ENCODE measurements at regions not wholly inside any gene's neighbourhood (a gene's known extent, or its start where the extent isn't known, plus 50 kb on each side); places are given as distances from the start of the nearest gene placed in this dataset.

GRCh38 chr20:1833216-1833615 lies 62.0 kb upstream of the SIRPA start:
- no peak overlapping the region for H3K4me3 ChIP-seq (ENCODE audit: low read length)
- H3K4me3 Mint-ChIP-seq, result no peak overlapping the region
- H3K4me1 Mint-ChIP-seq, result no peaks in the 10 kb centered on the region
- H3K36me3 ChIP-seq (ENCODE audit: control insufficient read depth, insufficient read depth, low read length), result no peaks in the 10 kb centered on the region
- H3K9me3 ChIP-seq (ENCODE audit: control insufficient read depth, insufficient read depth, low read length), result no peaks in the 10 kb centered on the region
- 92% methylated on average over 4 of the region's 4 CpGs for WGBS (ENCODE audit: insufficient coverage)
- no peak overlapping the region for H3K27ac Mint-ChIP-seq
- no peak for TF ChIP-seq CTCF (IDR thresholded peaks at IDR 0.05)
- no peaks in the 10 kb centered on the region for H3K36me3 Mint-ChIP-seq
- intact Hi-C loops (cut with micrococcal nuclease), result no loop called here
- DNase-seq, result no peak
- ATAC-seq, result no peak
- H3K9me3 Mint-ChIP-seq, result no peaks in the 10 kb centered on the region
- H3K27me3 Mint-ChIP-seq (ENCODE audit: low read depth in 2 of 2), result peaks cover 0 to 4% of the 10 kb centered on the region in 2 donors
- H3K27ac ChIP-seq (ENCODE audit: low read length), result no peak overlapping the region
- no peaks in the 10 kb centered on the region for H3K27me3 ChIP-seq (ENCODE audit: control insufficient read depth, insufficient read depth, low read length)
- peaks cover 7% of the 10 kb centered on the region for H3K4me1 ChIP-seq (ENCODE audit: control insufficient read depth, insufficient read depth, low read length)

GRCh38 chr20:1832634-1833033 lies 62.6 kb upstream of the SIRPA start:
- Mint-ChIP-seq H3K4me1 (no peaks in the 10 kb centered on the region), H3K27ac (no peak overlapping the region), H3K9me3 (no peaks in the 10 kb centered on the region), H3K36me3 (no peaks in the 10 kb centered on the region), H3K4me3 (no peak overlapping the region), H3K27me3 (ENCODE audit: low read depth in 2 of 2) (peaks cover 0 to 4% of the 10 kb centered on the region in 2 donors)
- 85% methylated on average over 13 of the region's 13 CpGs for WGBS (ENCODE audit: insufficient coverage)
- no peaks in the 10 kb centered on the region for H3K27me3 ChIP-seq (ENCODE audit: control insufficient read depth, insufficient read depth, low read length)
- intact Hi-C loops (cut with micrococcal nuclease), result no loop called here
- no peak overlapping the region for H3K4me3 ChIP-seq (ENCODE audit: low read length)
- no peaks in the 10 kb centered on the region for H3K9me3 ChIP-seq (ENCODE audit: control insufficient read depth, insufficient read depth, low read length)
- TF ChIP-seq CTCF (IDR thresholded peaks at IDR 0.05), result no peak
- no peak for DNase-seq
- H3K4me1 ChIP-seq (ENCODE audit: control insufficient read depth, insufficient read depth, low read length), result peaks cover 7% of the 10 kb centered on the region
- H3K36me3 ChIP-seq (ENCODE audit: control insufficient read depth, insufficient read depth, low read length), result no peaks in the 10 kb centered on the region
- ATAC-seq, result no peak
- H3K27ac ChIP-seq (ENCODE audit: low read length), result no peak overlapping the region

GRCh38 chr20:1831606-1832005 lies 63.6 kb upstream of the SIRPA start:
- H3K4me3 ChIP-seq (ENCODE audit: low read length), result no peak overlapping the region
- H3K36me3 ChIP-seq (ENCODE audit: control insufficient read depth, insufficient read depth, low read length), result no peaks in the 10 kb centered on the region
- Mint-ChIP-seq H3K4me3 (no peak overlapping the region), H3K4me1 (no peaks in the 10 kb centered on the region), H3K36me3 (no peaks in the 10 kb centered on the region), H3K27ac (no peak overlapping the region), H3K9me3 (no peaks in the 10 kb centered on the region), H3K27me3 (ENCODE audit: low read depth in 2 of 2) (peaks cover 0 to under 1% of the 10 kb centered on the region in 2 donors)
- no peak for TF ChIP-seq CTCF (IDR thresholded peaks at IDR 0.05)
- H3K4me1 ChIP-seq (ENCODE audit: control insufficient read depth, insufficient read depth, low read length), result peaks cover 7% of the 10 kb centered on the region
- no peak overlapping the region for H3K27ac ChIP-seq (ENCODE audit: low read length)
- DNase-seq, result no peak
- intact Hi-C loops (cut with micrococcal nuclease), result no loop called here
- 66% methylated on average over 8 of the region's 8 CpGs for WGBS (ENCODE audit: insufficient coverage)
- no peak for ATAC-seq
- no peaks in the 10 kb centered on the region for H3K9me3 ChIP-seq (ENCODE audit: control insufficient read depth, insufficient read depth, low read length)
- H3K27me3 ChIP-seq (ENCODE audit: control insufficient read depth, insufficient read depth, low read length), result no peaks in the 10 kb centered on the region

DNA sequence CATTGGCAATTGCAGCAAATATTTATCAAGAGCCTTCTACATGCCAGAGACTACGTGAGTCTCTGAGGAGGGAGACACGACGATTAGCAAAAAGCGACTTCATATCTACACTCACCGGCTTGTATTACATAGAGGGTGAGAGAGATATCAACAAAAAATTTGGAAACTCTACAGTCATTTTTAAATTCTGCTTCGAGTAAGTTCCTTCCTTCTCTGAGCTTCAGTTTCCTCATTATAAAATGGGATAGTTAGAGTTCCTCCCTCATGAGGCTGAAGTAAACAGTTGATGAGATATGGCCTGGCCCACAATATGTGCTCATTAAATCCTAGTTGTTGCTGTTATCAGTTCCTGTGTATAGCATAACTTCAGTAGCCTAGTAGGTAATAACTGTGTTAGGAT lies 64.1 kb upstream of the SIRPA start:
- H3K36me3 ChIP-seq (ENCODE audit: control insufficient read depth, insufficient read depth, low read length), result no peaks in the 10 kb centered on the region
- DNase-seq (no peak), ATAC-seq (no peak)
- no peak overlapping the region for H3K4me3 ChIP-seq (ENCODE audit: low read length)
- TF ChIP-seq CTCF (IDR thresholded peaks at IDR 0.05), result no peak
- Mint-ChIP-seq H3K4me3 (no peak overlapping the region), H3K27ac (no peak overlapping the region), H3K4me1 (no peaks in the 10 kb centered on the region), H3K27me3 (ENCODE audit: low read depth in 2 of 2) (no peaks in the 10 kb centered on the region), H3K36me3 (no peaks in the 10 kb centered on the region), H3K9me3 (no peaks in the 10 kb centered on the region)
- no CpG with 5 or more reads among the region's 6 CpGs for WGBS (ENCODE audit: insufficient coverage)
- no peaks in the 10 kb centered on the region for H3K27me3 ChIP-seq (ENCODE audit: control insufficient read depth, insufficient read depth, low read length)
- peaks cover 7% of the 10 kb centered on the region for H3K4me1 ChIP-seq (ENCODE audit: control insufficient read depth, insufficient read depth, low read length)
- H3K27ac ChIP-seq (ENCODE audit: low read length), result no peak overlapping the region
- intact Hi-C loops (cut with micrococcal nuclease), result no loop called here
- H3K9me3 ChIP-seq (ENCODE audit: control insufficient read depth, insufficient read depth, low read length), result no peaks in the 10 kb centered on the region

All from natural killer cell (primary cell).